ENCODE measurements at regions not wholly inside any gene's neighbourhood (a gene's known extent, or its start where the extent isn't known, plus 50 kb on each side); places are given as distances from the start of the nearest gene placed in this dataset.

- TF ChIP-seq POLR2A (IDR thresholded peaks at IDR 0.05), result no peak
- TF ChIP-seq CTCF (IDR thresholded peaks at IDR 0.05), result no peak
- no peak for TF ChIP-seq POLR2AphosphoS5 (IDR thresholded peaks at IDR 0.05)
- no peak for TF ChIP-seq EP300 (IDR thresholded peaks at IDR 0.05; ENCODE audit: low read depth)
Observed at GRCh38 chr13:91297503-91297902, 50.0 kb upstream of the MIR17HG start.
